ENCODE measurements at regions not wholly inside any gene's neighbourhood (a gene's known extent, or its start where the extent isn't known, plus 50 kb on each side); places are given as distances from the start of the nearest gene placed in this dataset.

- H3K79me2 ChIP-seq (ENCODE audit: low read depth), result no peaks in the 10 kb centered on the region
- H3K9me2 ChIP-seq (ENCODE audit: insufficient read depth), result no peaks in the 10 kb centered on the region
- H3K9me3 ChIP-seq (ENCODE audit: insufficient read depth, low read depth), result no peaks in the 10 kb centered on the region
- CTCF ChIA-PET, result no interaction called here
- DNase-seq, result no peak
- BruUV-seq (replicated peaks), result no TSS peak
- no peak overlapping the region for H3K27ac ChIP-seq
- no peak overlapping the region for H2AFZ ChIP-seq
- H4K20me1 ChIP-seq (ENCODE audit: insufficient read depth), result no peaks in the 10 kb centered on the region
- intact Hi-C loops (cut with micrococcal nuclease; ENCODE audit: unreplicated experiment), result no loop called here
- no peaks in the 10 kb centered on the region for H3K27me3 ChIP-seq (ENCODE audit: insufficient read depth, low read depth)
- H3K4me2 ChIP-seq, result no peak overlapping the region
- H3K36me3 ChIP-seq (ENCODE audit: low read depth), result no peaks in the 10 kb centered on the region
- no peak for TF ChIP-seq CTCF (conservative IDR thresholded peaks at IDR 0.05)
- TF ChIP-seq EZH2 (IDR thresholded peaks at IDR 0.05; ENCODE audit: low read depth), result no peak
- H3F3A ChIP-seq (ENCODE audit: insufficient read depth, low read depth), result peaks cover 7% of the 10 kb centered on the region; the same call in 1 of the 2 replicates
- POLR2A ChIA-PET (ENCODE audit: unreplicated experiment), result no interaction called here
- H3K4me1 ChIP-seq (replicated peaks; ENCODE audit: insufficient read depth), result no peaks in the 10 kb centered on the region
- no peak overlapping the region for H3K4me3 ChIP-seq
These were observed 399.7 kb upstream of the NBEA start for GRCh38 chr13:34542321-34542720.

GRCh38 chr13:34543836-34544235 lies 398.2 kb upstream of the NBEA start:
- no peak for DNase-seq
- Histone ChIP-seq H3K36me3 (ENCODE audit: low read depth) (no peaks in the 10 kb centered on the region), H3K4me3 (no peak overlapping the region), H2AFZ (no peak overlapping the region), H3K9me2 (ENCODE audit: insufficient read depth) (no peaks in the 10 kb centered on the region), H3K4me2 (no peak overlapping the region), H3K9me3 (ENCODE audit: insufficient read depth, low read depth) (no peaks in the 10 kb centered on the region), H3K79me2 (ENCODE audit: low read depth) (no peaks in the 10 kb centered on the region), H3K27ac (no peak overlapping the region), H3K4me1 (replicated peaks; ENCODE audit: insufficient read depth) (no peaks in the 10 kb centered on the region), H4K20me1 (ENCODE audit: insufficient read depth) (no peaks in the 10 kb centered on the region), H3F3A (ENCODE audit: insufficient read depth, low read depth) (peaks cover 6% of the 10 kb centered on the region; the same call in 1 of the 2 replicates), H3K27me3 (ENCODE audit: insufficient read depth, low read depth) (no peaks in the 10 kb centered on the region)
- no peak for TF ChIP-seq CTCF (conservative IDR thresholded peaks at IDR 0.05)
- no peak for TF ChIP-seq EZH2 (IDR thresholded peaks at IDR 0.05; ENCODE audit: low read depth)
- ChIA-PET POLR2A (ENCODE audit: unreplicated experiment) (no interaction called here), CTCF (no interaction called here)
- BruUV-seq (replicated peaks), result no TSS peak
- intact Hi-C loops (cut with micrococcal nuclease; ENCODE audit: unreplicated experiment), result no loop called here

- Histone ChIP-seq H3K36me3 (ENCODE audit: low read depth) (no peaks in the 10 kb centered on the region), H3K79me2 (ENCODE audit: low read depth) (no peaks in the 10 kb centered on the region), H3F3A (ENCODE audit: insufficient read depth, low read depth) (no peaks in the 10 kb centered on the region), H3K27me3 (ENCODE audit: insufficient read depth, low read depth) (no peaks in the 10 kb centered on the region), H3K27ac (no peak overlapping the region), H3K9me3 (ENCODE audit: insufficient read depth, low read depth) (no peaks in the 10 kb centered on the region), H2AFZ (no peak overlapping the region), H3K4me3 (no peak overlapping the region), H3K9me2 (ENCODE audit: insufficient read depth) (no peaks in the 10 kb centered on the region), H3K4me1 (replicated peaks; ENCODE audit: insufficient read depth) (no peaks in the 10 kb centered on the region), H3K4me2 (no peak overlapping the region), H4K20me1 (ENCODE audit: insufficient read depth) (no peaks in the 10 kb centered on the region)
- no peak for DNase-seq
- ChIA-PET CTCF (no interaction called here), POLR2A (ENCODE audit: unreplicated experiment) (no interaction called here)
- no TSS peak for BruUV-seq (replicated peaks)
- intact Hi-C loops (cut with micrococcal nuclease; ENCODE audit: unreplicated experiment), result no loop called here
- no peak for TF ChIP-seq EZH2 (IDR thresholded peaks at IDR 0.05; ENCODE audit: low read depth)
- no peak for TF ChIP-seq CTCF (conservative IDR thresholded peaks at IDR 0.05)
These were observed 396.6 kb upstream of the NBEA start for GRCh38 chr13:34545461-34545860.
